SIG-M5 treated with dmso at 0.1 percent for 504 hours (cell line): ENCODE measurements at regions not wholly inside any gene's neighbourhood (a gene's known extent, or its start where the extent isn't known, plus 50 kb on each side); places are given as distances from the start of the nearest gene placed in this dataset.
"Not testable (repeated sequence)": the region's sequence is repeated elsewhere in the genome, so short reads cannot be mapped to it uniquely, and the experiment has no call there.

Experiments used
- DNase-seq: peaks from one replicate; lab custom pipeline; 2025; ENCODE audit not compliant: unreplicated experiment; lab: John Stamatoyannopoulos, UW

- DNase-seq = no peak
These were observed 111.3 kb upstream of the SMURF2 start for GRCh38 chr17:64773386-64773835.

GRCh38 chr17:64772845-64773299 is 110.8 kb upstream of the SMURF2 start:
- no peak for DNase-seq

- no peak for DNase-seq
These were observed 110.1 kb upstream of the SMURF2 start for GRCh38 chr17:64771980-64772844.

- DNase-seq = no peak
These were observed 107.6 kb upstream of the SMURF2 start for GRCh38 chr17:64769712-64770111.

- no peak for DNase-seq
These were observed 105.3 kb upstream of the SMURF2 start for GRCh38 chr17:64767269-64767997.

GRCh38 chr17:64765191-64765889 is 103.2 kb upstream of the SMURF2 start:
- DNase-seq = peak; percentile 30

- DNase-seq = no peak
These were observed 89.0 kb upstream of the SMURF2 start for GRCh38 chr17:64750891-64751677.

- DNase-seq = no peak
These were observed 88.4 kb upstream of the SMURF2 start for GRCh38 chr17:64750478-64750877.

- DNase-seq = no peak
These were observed 87.2 kb upstream of the SMURF2 start for GRCh38 chr17:64749306-64749705.

GRCh38 chr17:64747938-64748540 is 85.9 kb upstream of the SMURF2 start:
- DNase-seq = no peak

GRCh38 chr17:64742326-64742725 is 80.2 kb upstream of the SMURF2 start:
- no peak for DNase-seq

GRCh38 chr17:64741916-64742315 is 79.8 kb upstream of the SMURF2 start:
- not testable (repeated sequence) for DNase-seq

GRCh38 chr17:64741038-64741641 is 79.0 kb upstream of the SMURF2 start:
- peak; percentile 17 for DNase-seq

- no peak for DNase-seq
These were observed 77.4 kb upstream of the SMURF2 start for GRCh38 chr17:64739316-64740058.

- DNase-seq = peak; percentile 57
These were observed 74.8 kb upstream of the SMURF2 start for GRCh38 chr17:64736804-64737492.

GRCh38 chr17:64732336-64733006 is 70.4 kb upstream of the SMURF2 start:
- no peak for DNase-seq

GRCh38 chr17:64730023-64730422 is 67.9 kb upstream of the SMURF2 start:
- not testable (repeated sequence) for DNase-seq

- DNase-seq = no peak
These were observed 67.1 kb upstream of the SMURF2 start for GRCh38 chr17:64729201-64729600.
